T1000 (cell line): ENCODE measurements at regions not wholly inside any gene's neighbourhood (a gene's known extent, or its start where the extent isn't known, plus 50 kb on each side); places are given as distances from the start of the nearest gene placed in this dataset.

Source experiments
- DNase-seq: peaks from one replicate; lab custom pipeline; 2025; ENCODE audit warnings: mixed read lengths; lab: John Stamatoyannopoulos, UW

GRCh38 chr4:138858419-138858818, 157.2 kb upstream of the NOCT start:
- no peak for DNase-seq

- DNase-seq: no peak
Observed at GRCh38 chr4:138857416-138857815, 158.2 kb upstream of the NOCT start.

- DNase-seq: no peak
Observed at GRCh38 chr4:138852681-138853080, 162.9 kb upstream of the NOCT start.

- no peak for DNase-seq
Observed at GRCh38 chr4:138851391-138852335, 163.9 kb upstream of the NOCT start.

- DNase-seq: no peak
Observed at GRCh38 chr4:138845664-138846063, 169.9 kb upstream of the NOCT start.

- no peak for DNase-seq
Observed at GRCh38 chr4:138845054-138845453, 170.5 kb upstream of the NOCT start.

- no peak for DNase-seq
Observed at GRCh38 chr4:138843616-138844015, 172.0 kb upstream of the NOCT start.

GRCh38 chr4:138841343-138841742, 174.2 kb upstream of the NOCT start:
- no peak for DNase-seq

GRCh38 chr4:138838251-138838650, 177.3 kb upstream of the NOCT start:
- no peak for DNase-seq

GRCh38 chr4:138835832-138836533, 179.6 kb upstream of the NOCT start:
- no peak for DNase-seq

- no peak for DNase-seq
Observed at GRCh38 chr4:138833974-138834373, 181.6 kb upstream of the NOCT start.

GRCh38 chr4:138832563-138832962, 183.0 kb upstream of the NOCT start:
- DNase-seq: no peak

GRCh38 chr4:138831948-138832347, 183.6 kb upstream of the NOCT start:
- no peak for DNase-seq

GRCh38 chr4:138828926-138829325, 186.7 kb upstream of the NOCT start:
- DNase-seq: no peak

- DNase-seq: no peak
Observed at GRCh38 chr4:138826754-138827153, 188.8 kb upstream of the NOCT start.

- DNase-seq: no peak
Observed at GRCh38 chr4:138826322-138826721, 189.3 kb upstream of the NOCT start.

GRCh38 chr4:138821331-138821730, 194.2 kb upstream of the NOCT start:
- no peak for DNase-seq

- DNase-seq: no peak
Observed at GRCh38 chr4:138816875-138817274, 198.7 kb upstream of the NOCT start.

GRCh38 chr4:138815811-138816210, 199.8 kb upstream of the NOCT start:
- no peak for DNase-seq

- DNase-seq: no peak
Observed at GRCh38 chr4:138805736-138806135, 209.8 kb upstream of the NOCT start.

- no peak for DNase-seq
Observed at GRCh38 chr4:138804711-138805110, 210.9 kb upstream of the NOCT start.

GRCh38 chr4:138803051-138803450, 212.5 kb upstream of the NOCT start:
- DNase-seq: no peak

GRCh38 chr4:138802499-138802898, 213.1 kb upstream of the NOCT start:
- DNase-seq: no peak
